NCI-H2196 (cell line): ENCODE measurements at regions not wholly inside any gene's neighbourhood (a gene's known extent, or its start where the extent isn't known, plus 50 kb on each side); places are given as distances from the start of the nearest gene placed in this dataset.

ENCODE experiments used
- DNase-seq: peaks from one replicate; lab custom pipeline; 2025; ENCODE audit not compliant: unreplicated experiment; lab: John Stamatoyannopoulos, UW

- DNase-seq: no peak
Observed at GRCh38 chr3:30258426-30259392, 347.7 kb upstream of the TGFBR2 start.

- DNase-seq: no peak
Observed at GRCh38 chr3:30259730-30260129, 346.7 kb upstream of the TGFBR2 start.

GRCh38 chr3:30260762-30261161 is 345.6 kb upstream of the TGFBR2 start:
- DNase-seq: no peak

- no peak for DNase-seq
Observed at GRCh38 chr3:30263238-30263924, 343.0 kb upstream of the TGFBR2 start.

GRCh38 chr3:30263925-30264313 is 342.5 kb upstream of the TGFBR2 start:
- no peak for DNase-seq

GRCh38 chr3:30266524-30266923 is 339.9 kb upstream of the TGFBR2 start:
- no peak for DNase-seq

GRCh38 chr3:30268288-30268687 is 338.1 kb upstream of the TGFBR2 start:
- no peak for DNase-seq

- DNase-seq: no peak
Observed at GRCh38 chr3:30269751-30270445, 336.5 kb upstream of the TGFBR2 start.

- no peak for DNase-seq
Observed at GRCh38 chr3:30271781-30272180, 334.6 kb upstream of the TGFBR2 start.

- DNase-seq: no peak
Observed at GRCh38 chr3:30273304-30274072, 332.9 kb upstream of the TGFBR2 start.

- DNase-seq: no peak
Observed at GRCh38 chr3:30277494-30277893, 328.9 kb upstream of the TGFBR2 start.

- DNase-seq: no peak
Observed at GRCh38 chr3:30281526-30281925, 324.9 kb upstream of the TGFBR2 start.

GRCh38 chr3:30282154-30282696 is 324.2 kb upstream of the TGFBR2 start:
- no peak for DNase-seq

GRCh38 chr3:30285188-30286006 is 321.0 kb upstream of the TGFBR2 start:
- DNase-seq: no peak

GRCh38 chr3:30286007-30286669 is 320.3 kb upstream of the TGFBR2 start:
- peak; percentile 14 for DNase-seq

- DNase-seq: no peak
Observed at GRCh38 chr3:30286811-30287210, 319.6 kb upstream of the TGFBR2 start.

GRCh38 chr3:30288830-30289229 is 317.6 kb upstream of the TGFBR2 start:
- DNase-seq: no peak

GRCh38 chr3:30289324-30289723 is 317.1 kb upstream of the TGFBR2 start:
- no peak for DNase-seq

- no peak for DNase-seq
Observed at GRCh38 chr3:30289766-30290165, 316.6 kb upstream of the TGFBR2 start.
